Brain microvascular endothelial cell (primary cell): ENCODE measurements at regions not wholly inside any gene's neighbourhood (a gene's known extent, or its start where the extent isn't known, plus 50 kb on each side); places are given as distances from the start of the nearest gene placed in this dataset.
"Not testable (repeated sequence)": the region's sequence is repeated elsewhere in the genome, so short reads cannot be mapped to it uniquely, and the experiment has no call there.

ENCODE experiments used
- DNase-seq: peaks from one replicate; pipeline ENCODE4 v3.0.0-alpha.2; 2020
- H3K27ac ChIP-seq: fragments of 250-450 bp; sonication (Bioruptor Pico); 2 replicates; pipeline ENCODE4 v1.5.1; 2020; ENCODE audit warnings: mild to moderate bottlenecking, moderate library complexity
- H3K27me3 ChIP-seq: fragments of 250-450 bp; sonication (Bioruptor Pico); replicated peaks from 2 replicates; pipeline ENCODE4 v1.5.1; 2020; ENCODE audit warnings: mild to moderate bottlenecking
- H3K36me3 ChIP-seq: fragments of 250-450 bp; sonication (Bioruptor Pico); replicated peaks from 2 replicates; pipeline ENCODE4 v1.5.1; 2020; ENCODE audit warnings: mild to moderate bottlenecking
- H3K4me3 ChIP-seq: 2 replicates; pipeline ENCODE4 v1.5.1; 2011; ENCODE audit warnings: low read depth, mild to moderate bottlenecking, control low read depth, low read length, moderate library complexity
- in situ Hi-C: cut with HindIII; loops from 2 replicates; pipeline ENCODE4 v1.10.0; 2017; ENCODE audit warnings: low sequenced_read_pairs, low pct_ligation_motif_present
- TF ChIP-seq, protein P1 (sequence below): IDR thresholded peaks from 2 replicates; pipeline ENCODE4 v1.5.1; 2011; ENCODE audit warnings: low read depth, mild to moderate bottlenecking, moderate library complexity, low read length, control low read depth, inconsistent platforms; ENCODE audit errors: missing control alignments

DNA sequence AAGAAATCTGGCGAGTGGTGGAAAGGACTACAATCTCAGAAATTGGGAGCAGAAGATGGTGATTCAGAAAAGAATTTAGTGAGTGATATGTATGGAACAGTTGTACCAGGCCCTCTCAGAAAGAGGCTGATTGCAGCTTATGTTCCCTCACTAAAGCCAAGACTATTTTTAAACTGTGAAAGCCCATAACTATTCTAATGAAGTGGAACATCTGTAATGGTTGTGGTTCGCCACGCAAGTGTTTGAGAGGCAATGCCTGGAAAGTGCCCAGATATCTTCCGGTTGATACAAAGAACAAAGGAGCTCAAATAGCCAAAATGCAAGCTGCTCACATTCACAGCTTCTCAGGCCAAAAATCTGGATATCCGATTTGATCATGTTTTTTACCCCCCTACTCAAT is 1250.7 kb downstream of the RAPGEF2 start:
- Histone ChIP-seq H3K36me3 (no peaks in the 10 kb centered on the region), H3K4me3 (no peak overlapping the region), H3K27ac (no peak overlapping the region), H3K27me3 (no peaks in the 10 kb centered on the region)
- in situ Hi-C loops: no loop called here
- TF ChIP-seq, protein P1, sequence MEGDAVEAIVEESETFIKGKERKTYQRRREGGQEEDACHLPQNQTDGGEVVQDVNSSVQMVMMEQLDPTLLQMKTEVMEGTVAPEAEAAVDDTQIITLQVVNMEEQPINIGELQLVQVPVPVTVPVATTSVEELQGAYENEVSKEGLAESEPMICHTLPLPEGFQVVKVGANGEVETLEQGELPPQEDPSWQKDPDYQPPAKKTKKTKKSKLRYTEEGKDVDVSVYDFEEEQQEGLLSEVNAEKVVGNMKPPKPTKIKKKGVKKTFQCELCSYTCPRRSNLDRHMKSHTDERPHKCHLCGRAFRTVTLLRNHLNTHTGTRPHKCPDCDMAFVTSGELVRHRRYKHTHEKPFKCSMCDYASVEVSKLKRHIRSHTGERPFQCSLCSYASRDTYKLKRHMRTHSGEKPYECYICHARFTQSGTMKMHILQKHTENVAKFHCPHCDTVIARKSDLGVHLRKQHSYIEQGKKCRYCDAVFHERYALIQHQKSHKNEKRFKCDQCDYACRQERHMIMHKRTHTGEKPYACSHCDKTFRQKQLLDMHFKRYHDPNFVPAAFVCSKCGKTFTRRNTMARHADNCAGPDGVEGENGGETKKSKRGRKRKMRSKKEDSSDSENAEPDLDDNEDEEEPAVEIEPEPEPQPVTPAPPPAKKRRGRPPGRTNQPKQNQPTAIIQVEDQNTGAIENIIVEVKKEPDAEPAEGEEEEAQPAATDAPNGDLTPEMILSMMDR: no peak
- DNase-seq: no peak

GRCh38 chr4:160362478-160362877 is 1259.6 kb downstream of the RAPGEF2 start:
- TF ChIP-seq, protein P1: no peak
- Histone ChIP-seq H3K36me3 (no peaks in the 10 kb centered on the region), H3K27me3 (no peaks in the 10 kb centered on the region), H3K27ac (no peak overlapping the region), H3K4me3 (no peak overlapping the region)
- no peak for DNase-seq
- in situ Hi-C loops: no loop called here

- Histone ChIP-seq H3K4me3 (no peak overlapping the region), H3K36me3 (no peaks in the 10 kb centered on the region), H3K27ac (no peak overlapping the region), H3K27me3 (no peaks in the 10 kb centered on the region)
- TF ChIP-seq, protein P1: no peak
- DNase-seq: no peak
- in situ Hi-C loops: no loop called here
These were observed 1261.3 kb downstream of the RAPGEF2 start for GRCh38 chr4:160364217-160364616.

DNA sequence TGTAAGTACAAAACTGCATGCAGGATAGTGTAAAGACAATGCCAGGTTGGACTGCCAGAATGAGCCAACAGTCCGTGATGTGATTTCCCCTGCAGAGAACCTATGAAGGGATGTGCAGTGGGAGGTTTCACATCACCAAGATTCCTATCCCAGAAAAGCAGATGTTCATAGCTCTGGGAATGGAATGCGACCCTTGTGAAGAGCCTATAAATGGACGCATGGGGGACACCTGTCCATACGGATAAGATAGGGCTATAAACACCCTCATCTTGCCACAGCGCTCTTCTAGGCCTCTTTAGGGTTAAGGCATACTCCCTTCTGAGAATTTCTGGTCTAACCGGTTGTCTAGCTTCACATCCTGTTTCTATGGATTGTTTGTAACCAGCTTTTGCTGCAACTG is 1261.8 kb downstream of the RAPGEF2 start:
- H3K27ac ChIP-seq, in situ Hi-C loops, H3K27me3 ChIP-seq, H3K4me3 ChIP-seq, DNase-seq, H3K36me3 ChIP-seq: not testable (repeated sequence)

- H3K4me3 ChIP-seq, in situ Hi-C loops, H3K36me3 ChIP-seq, H3K27me3 ChIP-seq, H3K27ac ChIP-seq, DNase-seq: not testable (repeated sequence)
These were observed 1262.5 kb downstream of the RAPGEF2 start for GRCh38 chr4:160365383-160365782.

- Histone ChIP-seq H3K36me3 (no peaks in the 10 kb centered on the region), H3K4me3 (no peak overlapping the region), H3K27me3 (no peaks in the 10 kb centered on the region), H3K27ac (no peak overlapping the region)
- TF ChIP-seq, protein P1: no peak
- in situ Hi-C loops: no loop called here
- no peak for DNase-seq
These were observed 1267.2 kb downstream of the RAPGEF2 start for GRCh38 chr4:160370046-160370445.

- no peak for DNase-seq
- no peak overlapping the region for H3K27ac ChIP-seq
- H3K27me3 ChIP-seq: no peaks in the 10 kb centered on the region
- H3K4me3 ChIP-seq: no peak overlapping the region
- in situ Hi-C loops: no loop called here
- TF ChIP-seq, protein P1: no peak
- H3K36me3 ChIP-seq: no peaks in the 10 kb centered on the region
These were observed 1268.6 kb downstream of the RAPGEF2 start for GRCh38 chr4:160371446-160371845.
